LNCaP clone FGC (cell line): ENCODE measurements at regions not wholly inside any gene's neighbourhood (a gene's known extent, or its start where the extent isn't known, plus 50 kb on each side); places are given as distances from the start of the nearest gene placed in this dataset.

ENCODE experiments used
- DNase-seq: peaks from one replicate; pipeline ENCODE4 v3.0.0-alpha.2; 2011; ENCODE audit warnings: low read depth
- H3K4me3 ChIP-seq: 2 replicates; pipeline ENCODE4 v1.5.1; 2011; ENCODE audit warnings: mild to moderate bottlenecking, low read depth, low read length, control low read depth
- CTCF ChIP-seq: IDR thresholded peaks from 2 replicates; pipeline ENCODE4 v1.5.1; 2012; ENCODE audit warnings: mild to moderate bottlenecking; ENCODE audit not compliant: control insufficient read depth, insufficient read depth; ENCODE audit errors: extremely low read depth

- DNase-seq, result no peak
- TF ChIP-seq CTCF, result no peak
- H3K4me3 ChIP-seq, result no peak overlapping the region
Measured at GRCh38 chr3:88704338-88704737, 403.1 kb upstream of the EPHA3 start.

DNA sequence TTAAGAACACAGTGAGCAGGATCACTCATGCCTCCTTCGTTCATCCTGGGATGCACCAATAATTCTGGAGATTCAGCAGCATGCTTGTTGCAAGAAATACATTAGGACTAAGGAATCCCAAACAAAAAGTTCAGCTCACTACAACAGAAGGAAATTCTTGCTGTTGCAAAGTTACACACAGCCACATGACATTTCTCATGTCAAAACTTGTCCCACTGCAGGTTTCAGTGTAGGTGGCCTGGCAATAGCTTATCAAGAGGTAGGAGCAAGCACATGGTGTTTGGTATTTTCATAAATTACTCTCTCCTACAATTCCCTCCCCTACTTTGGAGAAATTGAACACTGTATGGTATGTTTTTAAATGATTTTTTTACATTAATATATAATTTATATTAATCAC, 399.6 kb upstream of the EPHA3 start:
- no peak for TF ChIP-seq CTCF
- no peak overlapping the region for H3K4me3 ChIP-seq
- no peak for DNase-seq

DNA sequence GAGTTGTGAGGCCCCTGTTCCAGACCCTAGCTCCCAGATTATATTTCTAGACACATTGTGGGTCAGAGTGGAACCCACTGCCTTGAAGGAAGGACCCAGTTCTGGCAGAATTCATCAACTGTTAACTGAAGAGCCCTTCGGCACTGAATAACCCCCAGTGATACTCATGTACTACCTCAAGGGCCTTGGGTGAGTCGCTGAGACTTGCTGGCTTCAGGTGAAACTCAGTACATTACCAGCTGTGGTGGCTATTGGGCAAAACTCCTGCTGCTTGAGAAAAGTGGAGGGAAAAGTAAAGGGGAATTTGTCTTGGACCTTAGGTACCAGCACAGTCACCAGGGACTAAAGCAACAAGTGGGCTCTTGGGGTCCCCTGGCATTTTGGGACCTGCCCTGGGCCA, 394.9 kb upstream of the EPHA3 start:
- H3K4me3 ChIP-seq, result no peak overlapping the region
- DNase-seq, result no peak
- no peak for TF ChIP-seq CTCF

- H3K4me3 ChIP-seq, result no peak overlapping the region
- no peak for DNase-seq
- no peak for TF ChIP-seq CTCF
Measured at GRCh38 chr3:88713233-88713691, 394.2 kb upstream of the EPHA3 start.

DNA sequence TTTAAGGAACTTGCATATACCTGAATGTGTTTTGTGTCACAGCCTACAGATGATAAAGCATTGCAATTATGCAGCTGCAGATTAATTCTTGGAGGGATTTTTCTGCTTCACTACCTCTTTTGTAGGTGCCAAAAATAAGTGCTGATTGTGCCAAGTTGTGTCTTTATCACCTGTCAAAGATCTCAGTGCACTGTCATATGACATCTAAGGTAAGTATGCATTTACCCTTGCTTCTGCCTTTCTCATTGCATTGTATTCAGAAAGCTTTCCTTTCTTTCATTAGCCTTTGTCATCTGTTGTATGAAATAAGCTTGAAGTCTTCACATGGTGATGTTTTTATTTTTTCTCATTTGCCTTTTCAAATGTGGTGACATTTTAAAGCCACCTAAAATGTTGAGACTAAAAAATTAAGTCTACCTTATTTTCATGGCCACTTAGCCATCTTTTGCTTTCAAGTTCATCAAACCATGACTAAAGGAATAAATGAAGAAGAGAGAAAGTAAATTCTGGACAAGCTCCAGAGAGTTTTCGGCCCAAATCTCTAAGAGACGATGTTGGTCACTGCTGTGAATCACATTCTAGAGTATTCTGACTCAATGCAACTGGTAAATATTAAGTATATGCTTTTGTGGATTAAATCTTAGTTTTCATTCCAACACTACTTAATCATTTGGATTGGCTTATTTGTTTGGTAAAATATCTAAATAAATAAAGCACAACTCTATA, 381.8 kb upstream of the EPHA3 start:
- no peak for DNase-seq
- no peak for TF ChIP-seq CTCF
- no peak overlapping the region for H3K4me3 ChIP-seq

- H3K4me3 ChIP-seq, result no peak overlapping the region
- DNase-seq, result no peak
- no peak for TF ChIP-seq CTCF
Measured at GRCh38 chr3:88732186-88732585, 375.2 kb upstream of the EPHA3 start.

DNA sequence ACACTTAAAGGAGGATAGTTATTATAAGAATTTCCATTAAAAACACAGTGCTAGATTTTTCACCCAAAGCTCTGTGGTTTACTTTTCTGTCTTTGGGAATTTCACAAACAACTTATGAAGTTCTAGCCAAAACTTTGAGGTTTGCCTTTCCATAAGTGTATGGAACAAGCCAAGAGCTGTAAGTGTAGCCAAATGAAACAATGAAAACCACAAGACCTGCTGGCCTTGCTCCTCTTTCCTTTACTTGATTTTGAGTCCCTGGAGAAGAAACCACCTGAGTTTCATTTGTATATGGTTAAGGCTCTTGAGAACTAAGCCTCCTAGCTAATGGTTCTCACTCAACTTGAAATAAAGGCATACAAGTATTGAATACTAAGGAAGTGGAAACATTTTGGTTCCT, 365.3 kb upstream of the EPHA3 start:
- TF ChIP-seq CTCF, result no peak
- no peak for DNase-seq

More for the DNA sequence above, 365.3 kb upstream of the EPHA3 start:
- H3K4me3 ChIP-seq, result no peak overlapping the region
